Breast epithelium (tissue), 3 donors: ENCODE measurements at regions not wholly inside any gene's neighbourhood (a gene's known extent, or its start where the extent isn't known, plus 50 kb on each side); places are given as distances from the start of the nearest gene placed in this dataset.

Experiments
- POLR2A ChIP-seq: fragments of 450-650 bp; IDR thresholded peaks from one replicate; pipeline ENCODE4 v1.6.1; 2016; ENCODE audit warnings: antibody characterized with exemption, mild to moderate bottlenecking, moderate library complexity
- TF ChIP-seq, protein P1 (sequence below), 3 donors: fragments of 450-650 bp; IDR thresholded peaks; one replicate each; pipeline ENCODE4 v1.5.1; 2016 to 2017; ENCODE audit warnings: antibody characterized with exemption in 3 of 3, mild to moderate bottlenecking in 3 of 3, moderate library complexity in 3 of 3

DNA sequence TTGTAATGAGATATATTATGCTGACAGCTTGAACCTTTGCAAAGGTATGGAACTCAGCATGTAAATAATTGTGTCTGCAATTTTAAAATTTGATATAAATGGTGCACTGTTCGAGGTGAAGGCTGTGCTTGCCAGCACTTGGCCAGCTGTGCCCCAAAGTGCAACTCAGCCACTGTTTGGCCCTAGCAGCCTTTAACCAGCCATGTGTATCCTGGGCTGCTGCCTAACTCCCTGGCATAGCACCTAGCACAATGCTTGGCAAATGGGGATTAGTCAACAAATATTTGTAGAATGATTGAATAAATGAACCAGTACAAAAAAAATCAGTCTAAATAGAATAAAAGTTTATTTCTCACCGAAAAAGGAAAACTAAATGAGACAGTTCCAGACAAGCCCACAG, 83.8 kb upstream of the ZIC3 start:
- no peak for TF ChIP-seq POLR2A
- TF ChIP-seq, protein P1, sequence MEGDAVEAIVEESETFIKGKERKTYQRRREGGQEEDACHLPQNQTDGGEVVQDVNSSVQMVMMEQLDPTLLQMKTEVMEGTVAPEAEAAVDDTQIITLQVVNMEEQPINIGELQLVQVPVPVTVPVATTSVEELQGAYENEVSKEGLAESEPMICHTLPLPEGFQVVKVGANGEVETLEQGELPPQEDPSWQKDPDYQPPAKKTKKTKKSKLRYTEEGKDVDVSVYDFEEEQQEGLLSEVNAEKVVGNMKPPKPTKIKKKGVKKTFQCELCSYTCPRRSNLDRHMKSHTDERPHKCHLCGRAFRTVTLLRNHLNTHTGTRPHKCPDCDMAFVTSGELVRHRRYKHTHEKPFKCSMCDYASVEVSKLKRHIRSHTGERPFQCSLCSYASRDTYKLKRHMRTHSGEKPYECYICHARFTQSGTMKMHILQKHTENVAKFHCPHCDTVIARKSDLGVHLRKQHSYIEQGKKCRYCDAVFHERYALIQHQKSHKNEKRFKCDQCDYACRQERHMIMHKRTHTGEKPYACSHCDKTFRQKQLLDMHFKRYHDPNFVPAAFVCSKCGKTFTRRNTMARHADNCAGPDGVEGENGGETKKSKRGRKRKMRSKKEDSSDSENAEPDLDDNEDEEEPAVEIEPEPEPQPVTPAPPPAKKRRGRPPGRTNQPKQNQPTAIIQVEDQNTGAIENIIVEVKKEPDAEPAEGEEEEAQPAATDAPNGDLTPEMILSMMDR (IDR thresholded peaks at IDR 0.05): no peak
